CD8-positive, alpha-beta memory T cell (primary cell): ENCODE measurements at regions not wholly inside any gene's neighbourhood (a gene's known extent, or its start where the extent isn't known, plus 50 kb on each side); places are given as distances from the start of the nearest gene placed in this dataset.

ENCODE experiments used
- CTCF ChIA-PET: fragments of 350-600 bp; sonication (Branson Sonifier 250); formaldehyde crosslinking; loops from one replicate; lab custom pipeline; 2021; ENCODE audit warnings: antibody characterized with exemption; lab: Charles Lee
- POLR2A ChIA-PET: fragments of 350-600 bp; sonication (Branson Sonifier 250); formaldehyde crosslinking; loops from one replicate; lab custom pipeline; 2021; ENCODE audit warnings: antibody characterized with exemption; lab: Charles Lee
- DNase-seq, 5 donors: peaks; one replicate each; pipeline versions ENCODE4 v3.0.0 to v3.0.0-alpha.2; 2020 to 2022; ENCODE audit warnings: mixed read lengths in 1 of 5
- H3K27ac ChIP-seq: one replicate; pipeline ENCODE4 v1.7.0; 2013; ENCODE audit warnings: low read depth, mild to moderate bottlenecking, low read length, moderate library complexity
- H3K27me3 ChIP-seq: 2 replicates; pipeline ENCODE4 v1.7.0; 2013; ENCODE audit warnings: low read length, mild to moderate bottlenecking; ENCODE audit not compliant: insufficient read depth, poor library complexity, severe bottlenecking
- H3K36me3 ChIP-seq: 2 replicates; pipeline ENCODE4 v1.7.0; 2013; ENCODE audit warnings: mild to moderate bottlenecking, low read length, moderate library complexity; ENCODE audit not compliant: insufficient read depth
- H3K4me1 ChIP-seq: 2 replicates; pipeline ENCODE4 v1.7.0; 2013; ENCODE audit warnings: mild to moderate bottlenecking, low read length, moderate library complexity; ENCODE audit not compliant: insufficient read depth
- H3K4me3 ChIP-seq: 2 replicates; pipeline ENCODE4 v1.7.0; 2013; ENCODE audit warnings: mild to moderate bottlenecking, low read length
- H3K9me3 ChIP-seq: 2 replicates; pipeline ENCODE4 v1.7.0; 2013; ENCODE audit warnings: mild to moderate bottlenecking, low read length
- H3K27ac Mint-ChIP-seq, 8 donors: one replicate each; pipeline ENCODE4 v1.8.0; 2020 to 2021; ENCODE audit warnings: mixed read lengths in 8 of 8, mild to moderate bottlenecking in 6 of 8, inconsistent platforms in 3 of 8, moderate library complexity in 3 of 8
- H3K27me3 Mint-ChIP-seq, 2 donors: one replicate each; pipeline ENCODE4 v1.8.0; 2020 to 2021; ENCODE audit warnings: mixed read lengths in 2 of 2, mild to moderate bottlenecking in 1 of 2, moderate library complexity in 1 of 2
- H3K36me3 Mint-ChIP-seq, 3 donors: one replicate each; pipeline ENCODE4 v1.8.0; 2020 to 2021; ENCODE audit warnings: mixed read lengths in 3 of 3, inconsistent platforms in 1 of 3, mild to moderate bottlenecking in 1 of 3
- H3K4me1 Mint-ChIP-seq, 3 donors: one replicate each; pipeline ENCODE4 v1.8.0; 2020 to 2021; ENCODE audit warnings: mixed read lengths in 3 of 3, inconsistent platforms in 1 of 3, mild to moderate bottlenecking in 1 of 3
- H3K4me3 Mint-ChIP-seq, 7 donors: one replicate each; pipeline ENCODE4 v1.8.0; 2020 to 2021; ENCODE audit warnings: mixed read lengths in 7 of 7, mild to moderate bottlenecking in 6 of 7, moderate library complexity in 4 of 7, inconsistent platforms in 2 of 7
- H3K9me3 Mint-ChIP-seq, 5 donors: one replicate each; pipeline ENCODE4 v1.8.0; 2020 to 2022; ENCODE audit warnings: mixed read lengths in 5 of 5, mild to moderate bottlenecking in 3 of 5, moderate library complexity in 2 of 5, inconsistent platforms in 1 of 5

- ChIA-PET POLR2A (no interaction called here), CTCF (no interaction called here)
- no peak overlapping the region for H3K27ac Mint-ChIP-seq
- H3K4me1 Mint-ChIP-seq: no peaks in the 10 kb centered on the region
- peaks cover 0 to 7% (median 0%) of the 10 kb centered on the region in 5 donors for H3K9me3 Mint-ChIP-seq
- DNase-seq: no peak
- H3K27me3 ChIP-seq: no peaks in the 10 kb centered on the region
- H3K27me3 Mint-ChIP-seq: no peaks in the 10 kb centered on the region
- H3K9me3 ChIP-seq: no peaks in the 10 kb centered on the region
- H3K4me3 Mint-ChIP-seq: no peak overlapping the region
- H3K4me3 ChIP-seq: no peak overlapping the region
- no peaks in the 10 kb centered on the region for H3K36me3 Mint-ChIP-seq
- no peaks in the 10 kb centered on the region for H3K4me1 ChIP-seq
- H3K27ac ChIP-seq: no peak overlapping the region
- no peaks in the 10 kb centered on the region for H3K36me3 ChIP-seq
These were observed 220.9 kb downstream of the ACTL7B start for GRCh38 chr9:108634672-108635462.

GRCh38 chr9:108634204-108634603 lies 221.6 kb downstream of the ACTL7B start:
- CTCF ChIA-PET: no interaction called here
- no peaks in the 10 kb centered on the region for H3K27me3 Mint-ChIP-seq

GRCh38 chr9:108631496-108632285 lies 224.1 kb downstream of the ACTL7B start:
- no peaks in the 10 kb centered on the region for H3K27me3 Mint-ChIP-seq
- ChIA-PET POLR2A (no interaction called here), CTCF (no interaction called here)

More at GRCh38 chr9:108634204-108634603, 221.6 kb downstream of the ACTL7B start:
- Histone ChIP-seq H3K27me3 (no peaks in the 10 kb centered on the region), H3K27ac (no peak overlapping the region), H3K4me1 (no peaks in the 10 kb centered on the region), H3K9me3 (no peaks in the 10 kb centered on the region), H3K4me3 (no peak overlapping the region), H3K36me3 (no peaks in the 10 kb centered on the region)
- Mint-ChIP-seq H3K4me1 (no peaks in the 10 kb centered on the region), H3K27ac (no peak overlapping the region), H3K4me3 (no peak overlapping the region), H3K9me3 (peaks cover 0 to 4% (median 1%) of the 10 kb centered on the region in 5 donors), H3K36me3 (no peaks in the 10 kb centered on the region)
- POLR2A ChIA-PET: no interaction called here
- DNase-seq: no peak

GRCh38 chr9:108628316-108628715 lies 227.5 kb downstream of the ACTL7B start:
- Histone ChIP-seq H3K4me1 (no peaks in the 10 kb centered on the region), H3K27ac (no peak overlapping the region), H3K9me3 (no peaks in the 10 kb centered on the region), H3K27me3 (no peaks in the 10 kb centered on the region), H3K4me3 (no peak overlapping the region), H3K36me3 (no peaks in the 10 kb centered on the region)
- H3K4me1 Mint-ChIP-seq: no peaks in the 10 kb centered on the region
- H3K27me3 Mint-ChIP-seq: peaks cover 0 to 2% of the 10 kb centered on the region in 2 donors
- H3K9me3 Mint-ChIP-seq: peaks cover 0 to 4% (median 2%) of the 10 kb centered on the region in 5 donors
- H3K27ac Mint-ChIP-seq: no peak overlapping the region
- no peak overlapping the region for H3K4me3 Mint-ChIP-seq
- CTCF ChIA-PET: no interaction called here
- POLR2A ChIA-PET: no interaction called here
- no peak for DNase-seq
- H3K36me3 Mint-ChIP-seq: no peaks in the 10 kb centered on the region

More at GRCh38 chr9:108631496-108632285, 224.1 kb downstream of the ACTL7B start:
- H3K4me3 Mint-ChIP-seq: no peak overlapping the region
- H3K27ac Mint-ChIP-seq: no peak overlapping the region
- no peaks in the 10 kb centered on the region for H3K4me1 ChIP-seq
- H3K27ac ChIP-seq: no peak overlapping the region
- no peak for DNase-seq
- no peak overlapping the region for H3K4me3 ChIP-seq
- no peaks in the 10 kb centered on the region for H3K9me3 ChIP-seq
- peaks cover 0 to 4% (median 2%) of the 10 kb centered on the region in 5 donors for H3K9me3 Mint-ChIP-seq
- H3K27me3 ChIP-seq: no peaks in the 10 kb centered on the region
- no peaks in the 10 kb centered on the region for H3K36me3 Mint-ChIP-seq
- H3K4me1 Mint-ChIP-seq: no peaks in the 10 kb centered on the region
- H3K36me3 ChIP-seq: no peaks in the 10 kb centered on the region

- Histone ChIP-seq H3K27ac (no peak overlapping the region), H3K4me3 (no peak overlapping the region), H3K9me3 (no peaks in the 10 kb centered on the region), H3K36me3 (no peaks in the 10 kb centered on the region), H3K27me3 (no peaks in the 10 kb centered on the region), H3K4me1 (no peaks in the 10 kb centered on the region)
- H3K36me3 Mint-ChIP-seq: no peaks in the 10 kb centered on the region
- no peaks in the 10 kb centered on the region for H3K4me1 Mint-ChIP-seq
- H3K4me3 Mint-ChIP-seq: no peak overlapping the region
- H3K9me3 Mint-ChIP-seq: peaks cover 0 to 5% (median 0%) of the 10 kb centered on the region in 5 donors
- H3K27me3 Mint-ChIP-seq: peaks cover 0 to 2% of the 10 kb centered on the region in 2 donors
- CTCF ChIA-PET: no interaction called here
- POLR2A ChIA-PET: no interaction called here
- DNase-seq: no peak
- no peak overlapping the region for H3K27ac Mint-ChIP-seq
These were observed 229.0 kb downstream of the ACTL7B start for GRCh38 chr9:108626743-108627142.

GRCh38 chr9:108621991-108622855 lies 233.6 kb downstream of the ACTL7B start:
- H3K4me1 ChIP-seq: no peaks in the 10 kb centered on the region
- no peak overlapping the region for H3K4me3 Mint-ChIP-seq
- H3K4me1 Mint-ChIP-seq: no peaks in the 10 kb centered on the region
- DNase-seq: no peak
- ChIA-PET POLR2A (no interaction called here), CTCF (no interaction called here)
- no peaks in the 10 kb centered on the region for H3K36me3 Mint-ChIP-seq
- H3K27me3 ChIP-seq: no peaks in the 10 kb centered on the region
- H3K9me3 ChIP-seq: no peaks in the 10 kb centered on the region
- H3K9me3 Mint-ChIP-seq: peaks cover 0 to 5% (median 0%) of the 10 kb centered on the region in 5 donors
- no peaks in the 10 kb centered on the region for H3K36me3 ChIP-seq
- no peak overlapping the region for H3K27ac Mint-ChIP-seq
- H3K4me3 ChIP-seq: no peak overlapping the region
- peaks cover 0 to 2% of the 10 kb centered on the region in 2 donors for H3K27me3 Mint-ChIP-seq
- H3K27ac ChIP-seq: no peak overlapping the region

- CTCF ChIA-PET: no interaction called here
These were observed 235.0 kb downstream of the ACTL7B start for GRCh38 chr9:108620767-108621166.

More at GRCh38 chr9:108620767-108621166, 235.0 kb downstream of the ACTL7B start:
- Mint-ChIP-seq H3K27ac (no peak overlapping the region), H3K9me3 (peaks cover 0 to 5% (median 4%) of the 10 kb centered on the region in 5 donors), H3K27me3 (peaks cover 0 to 2% of the 10 kb centered on the region in 2 donors), H3K4me3 (no peak overlapping the region), H3K36me3 (no peaks in the 10 kb centered on the region), H3K4me1 (no peaks in the 10 kb centered on the region)
- Histone ChIP-seq H3K4me3 (no peak overlapping the region), H3K27me3 (no peaks in the 10 kb centered on the region), H3K4me1 (no peaks in the 10 kb centered on the region), H3K27ac (no peak overlapping the region), H3K9me3 (no peaks in the 10 kb centered on the region), H3K36me3 (no peaks in the 10 kb centered on the region)
- DNase-seq: no peak
- POLR2A ChIA-PET: no interaction called here
